TTC549 (cell line): ENCODE measurements at regions not wholly inside any gene's neighbourhood (a gene's known extent, or its start where the extent isn't known, plus 50 kb on each side); places are given as distances from the start of the nearest gene placed in this dataset.

Experiments
- FAIRE-seq: peaks from 2 replicates; lab custom pipeline; 2012; peaks lifted over from hg19 to GRCh38; lab: Jason Lieb, UNC

- FAIRE-seq = no peak
Measured at GRCh38 chr4:147325571-147325981, 155.3 kb upstream of the EDNRA start.

DNA sequence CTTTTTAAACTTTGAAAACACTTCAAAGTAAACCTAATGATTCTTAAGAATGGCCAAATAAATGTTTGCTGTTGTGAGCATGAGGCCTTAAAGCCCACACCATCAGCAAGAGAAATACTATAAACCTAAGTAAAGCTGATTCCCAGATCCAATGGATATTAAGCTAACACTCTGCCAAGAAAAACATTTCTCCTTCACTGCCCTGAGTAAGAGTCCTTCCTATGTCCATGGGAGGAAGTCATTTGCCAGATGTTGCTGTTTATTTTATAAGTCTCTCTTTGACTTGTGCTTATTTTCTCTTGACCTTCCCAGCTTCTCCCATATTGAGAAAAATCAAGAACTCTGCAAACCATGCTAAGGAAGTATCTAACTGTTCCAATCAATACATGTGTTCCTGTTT is 154.3 kb upstream of the EDNRA start:
- no peak for FAIRE-seq

- FAIRE-seq = no peak
Measured at GRCh38 chr4:147327322-147327721, 153.6 kb upstream of the EDNRA start.

GRCh38 chr4:147328189-147328588 is 152.7 kb upstream of the EDNRA start:
- no peak for FAIRE-seq

DNA sequence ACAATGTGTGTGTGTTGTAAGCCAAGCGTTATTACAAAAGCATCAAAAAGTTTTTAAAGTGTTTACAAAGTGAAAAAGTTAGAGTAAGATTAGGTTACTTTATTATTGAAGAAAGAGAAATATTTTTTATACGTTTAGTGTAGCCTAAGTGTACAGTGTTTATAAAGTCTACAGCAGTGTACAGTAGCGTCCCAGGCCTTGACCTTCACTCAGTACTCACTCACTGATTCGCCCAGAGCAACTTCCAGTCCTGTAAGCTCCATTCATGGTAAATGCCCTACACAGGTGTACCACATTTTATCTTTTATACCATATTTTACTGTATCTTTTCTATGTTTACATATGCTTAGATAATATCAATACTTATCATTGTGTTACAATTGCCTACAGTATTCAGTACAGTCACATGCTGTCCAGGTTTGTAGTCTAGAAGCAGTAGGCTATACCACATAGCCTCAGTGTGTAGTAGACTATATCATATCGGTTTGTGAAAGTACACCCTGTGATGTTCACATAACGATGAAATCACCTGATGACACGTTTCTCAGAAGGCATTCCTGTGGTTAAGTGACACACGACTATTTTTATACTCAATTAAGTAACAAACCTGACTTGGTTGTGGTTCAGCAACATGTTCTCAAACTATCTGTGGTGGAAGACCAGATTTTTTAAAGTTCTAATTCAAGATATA is 152.0 kb upstream of the EDNRA start:
- no peak for FAIRE-seq

DNA sequence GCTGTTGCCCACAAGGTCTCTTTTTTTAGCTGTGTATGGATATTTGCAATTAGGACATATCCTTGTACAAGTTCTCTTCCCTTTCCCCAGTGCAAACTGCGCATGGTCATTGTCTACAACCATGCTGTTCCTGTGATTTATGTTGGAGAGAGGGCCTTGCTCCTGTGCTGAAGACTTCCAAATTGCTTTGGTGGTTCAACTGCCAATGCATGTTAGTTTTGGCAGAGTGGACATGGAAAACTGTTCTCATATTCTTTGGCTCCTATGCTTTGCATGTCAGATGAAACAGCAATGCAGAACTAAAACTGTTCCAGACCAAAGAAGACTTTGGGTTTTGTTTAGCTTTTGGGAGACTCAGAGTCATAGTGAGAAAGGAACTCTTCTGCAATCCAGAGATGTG is 148.8 kb upstream of the EDNRA start:
- FAIRE-seq = no peak

GRCh38 chr4:147334478-147334877 is 146.4 kb upstream of the EDNRA start:
- FAIRE-seq = no peak

- FAIRE-seq = no peak
Measured at GRCh38 chr4:147335183-147335582, 145.7 kb upstream of the EDNRA start.

- no peak for FAIRE-seq
Measured at GRCh38 chr4:147336252-147336651, 144.6 kb upstream of the EDNRA start.

GRCh38 chr4:147339100-147339499 is 141.8 kb upstream of the EDNRA start:
- no peak for FAIRE-seq

- no peak for FAIRE-seq
Measured at GRCh38 chr4:147340111-147340510, 140.8 kb upstream of the EDNRA start.

- no peak for FAIRE-seq
Measured at GRCh38 chr4:147340591-147341120, 140.2 kb upstream of the EDNRA start.

DNA sequence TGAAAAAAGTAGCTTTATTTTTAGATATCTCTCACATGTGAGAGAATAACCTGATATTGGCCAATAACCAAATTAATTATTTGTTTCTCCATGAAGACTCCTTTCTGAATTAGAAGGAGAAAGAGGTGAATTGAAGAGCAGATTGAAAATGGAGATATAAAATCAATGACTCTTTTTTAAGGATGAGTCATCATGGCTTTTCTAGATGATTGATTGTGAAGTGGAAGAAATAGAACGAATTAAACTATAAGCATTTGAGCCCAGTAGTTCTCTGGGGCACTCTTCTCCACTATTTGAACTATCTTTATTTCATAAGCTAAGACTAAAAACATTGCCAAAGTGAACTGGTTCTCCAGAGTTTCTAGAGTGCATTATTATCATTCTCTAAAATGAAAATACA is 137.2 kb upstream of the EDNRA start:
- no peak for FAIRE-seq

DNA sequence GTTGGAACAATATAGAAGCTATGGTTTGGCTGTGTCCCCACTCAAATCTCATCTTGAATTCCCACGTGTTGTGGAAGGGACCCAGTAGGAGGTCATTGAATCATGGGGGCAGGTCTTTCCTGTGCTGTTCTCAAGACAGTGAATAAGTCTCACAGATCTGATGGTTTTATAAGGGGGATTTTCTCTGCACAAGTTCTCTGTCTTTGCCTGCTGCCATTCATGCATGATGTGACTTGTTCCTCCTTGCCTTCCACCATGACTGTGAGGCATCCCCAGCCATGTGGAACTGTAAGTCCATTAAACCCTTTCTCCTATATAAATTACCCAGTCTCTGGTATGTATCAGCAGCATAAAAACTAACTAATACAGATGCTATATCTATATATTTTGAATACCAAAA is 135.2 kb upstream of the EDNRA start:
- no peak for FAIRE-seq

- no peak for FAIRE-seq
Measured at GRCh38 chr4:147347217-147347616, 133.7 kb upstream of the EDNRA start.

GRCh38 chr4:147349193-147349592 is 131.7 kb upstream of the EDNRA start:
- no peak for FAIRE-seq

GRCh38 chr4:147351083-147351787 is 129.7 kb upstream of the EDNRA start:
- no peak for FAIRE-seq

GRCh38 chr4:147354237-147354636 is 126.7 kb upstream of the EDNRA start:
- no peak for FAIRE-seq

DNA sequence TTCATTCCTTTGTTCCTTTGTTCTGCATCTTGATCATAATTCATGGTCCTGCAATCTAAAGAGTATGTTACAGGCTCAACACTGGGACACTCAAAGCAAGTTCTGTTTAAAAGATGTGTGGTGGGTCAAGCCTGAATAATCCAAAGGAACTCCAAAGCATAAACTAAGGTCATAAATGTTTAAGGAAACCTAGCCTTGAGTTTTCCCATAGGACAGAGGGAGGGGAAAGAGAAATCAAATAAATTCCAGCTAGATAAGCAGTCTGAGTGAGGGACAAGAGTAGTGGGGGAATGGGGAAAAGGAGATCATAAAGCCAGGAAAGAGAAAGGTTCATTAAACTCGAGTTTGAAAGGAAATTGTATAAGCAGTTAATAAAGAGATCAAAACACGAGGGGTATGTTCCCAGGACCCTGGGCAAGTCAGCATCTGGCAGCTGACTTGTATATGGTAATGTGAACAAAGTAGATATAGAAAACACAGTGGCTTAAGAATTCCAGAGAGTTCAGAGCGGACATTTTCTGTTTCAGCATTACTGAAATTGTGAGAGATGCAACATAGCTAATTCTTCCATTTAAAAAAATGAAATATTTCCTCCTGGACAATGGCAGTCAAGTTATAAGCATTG is 125.8 kb upstream of the EDNRA start:
- no peak for FAIRE-seq

GRCh38 chr4:147355847-147356246 is 125.0 kb upstream of the EDNRA start:
- FAIRE-seq = no peak

GRCh38 chr4:147360301-147360700 is 120.6 kb upstream of the EDNRA start:
- no peak for FAIRE-seq

DNA sequence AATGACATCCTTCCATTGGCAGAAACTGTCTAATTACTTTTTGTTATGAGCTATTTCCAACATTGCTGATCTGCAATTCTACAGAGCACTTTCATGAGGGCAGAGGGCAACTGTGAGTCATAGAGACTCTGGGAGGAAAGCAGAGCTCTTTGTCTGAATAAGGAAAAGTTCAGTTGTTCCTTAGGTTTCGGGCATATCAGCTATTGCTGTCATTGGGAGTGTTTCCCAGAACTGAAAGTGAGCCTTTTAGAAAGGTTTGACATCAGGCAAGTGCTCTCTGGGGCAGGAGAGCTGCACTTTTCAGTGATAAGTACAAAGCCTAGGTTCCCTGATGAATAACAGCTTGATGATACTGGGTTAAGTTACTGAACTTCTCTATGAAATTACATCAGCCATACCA is 119.2 kb upstream of the EDNRA start:
- no peak for FAIRE-seq

DNA sequence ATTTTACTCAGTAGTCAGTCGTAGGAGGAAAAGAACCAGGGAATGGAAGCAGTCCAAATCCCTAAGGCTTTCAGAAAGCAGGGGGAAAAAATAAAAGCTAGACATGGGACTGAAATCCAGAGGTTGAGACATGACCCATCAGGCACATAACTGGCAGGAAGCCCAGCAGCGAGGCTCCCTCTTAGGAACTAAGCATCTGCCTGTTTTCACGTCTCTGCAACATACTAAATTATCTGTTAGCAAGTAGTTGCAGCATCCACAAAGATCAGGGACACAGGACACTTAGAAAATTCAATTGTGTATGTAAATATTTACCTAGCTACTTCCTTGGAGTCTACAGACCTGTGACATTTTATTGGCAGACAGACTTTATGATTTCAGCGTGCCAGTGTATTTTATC is 118.0 kb upstream of the EDNRA start:
- FAIRE-seq = no peak
